ENCODE measurements at regions not wholly inside any gene's neighbourhood (a gene's known extent, or its start where the extent isn't known, plus 50 kb on each side); places are given as distances from the start of the nearest gene placed in this dataset.
A peak's percentile ranks its signal among the peaks of the same experiment; 100 is the strongest.

DNA sequence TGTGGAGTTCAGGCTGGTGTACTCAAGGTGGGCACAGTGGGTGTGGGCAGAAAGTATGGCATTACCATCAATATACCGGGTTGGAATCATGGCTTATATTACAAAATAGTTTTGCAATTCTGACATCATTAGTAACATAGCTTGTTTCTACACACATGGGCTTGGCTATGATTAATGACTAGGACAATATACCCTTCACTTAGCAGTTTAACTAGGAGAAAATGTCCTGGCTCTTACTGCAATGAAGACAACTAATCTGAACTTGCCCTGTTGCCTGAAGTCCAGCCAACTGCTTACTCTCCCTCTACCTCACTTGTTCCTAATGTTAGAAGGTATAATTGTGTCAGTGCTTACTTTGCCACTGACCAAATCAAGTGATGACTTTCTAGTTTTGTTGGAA lies 612.5 kb downstream of the EFNA5 start:
- TF ChIP-seq CBX3 (IDR thresholded peaks at IDR 0.05; ENCODE audit: low read depth): no peak
- TF ChIP-seq EGR1 (IDR thresholded peaks at IDR 0.05; ENCODE audit: low read depth): no peak
- Histone ChIP-seq H3K4me2 (ENCODE audit: low read length) (no peak overlapping the region), H3K9ac (ENCODE audit: low read length) (no peak overlapping the region), H3K27ac (ENCODE audit: low read depth, low read length) (no peak overlapping the region), H3K9me3 (ENCODE audit: control insufficient read depth in 1 of 2, insufficient read depth in 1 of 2, low read depth in 1 of 2, low read length in 2 of 2) (no peaks in the 10 kb centered on the region), H2AFZ (ENCODE audit: low read depth, low read length, poor library complexity, severe bottlenecking) (no peak overlapping the region), H3K4me1 (ENCODE audit: control insufficient read depth in 1 of 2, insufficient read depth in 2 of 2, low read length in 2 of 2) (no peaks in the 10 kb centered on the region), H3K27me3 (ENCODE audit: insufficient read depth, low read length) (no peaks in the 10 kb centered on the region), H3K9me2 (ENCODE audit: insufficient read depth) (no peaks in the 10 kb centered on the region), H3K4me3 (replicated peaks in 1 of 2; ENCODE audit: low read depth in 1 of 2, low read length in 2 of 2) (no peak overlapping the region), H3K36me3 (ENCODE audit: control insufficient read depth in 1 of 2, insufficient read depth in 2 of 2, low read length in 2 of 2) (no peaks in the 10 kb centered on the region), H4K20me1 (ENCODE audit: insufficient read depth) (no peaks in the 10 kb centered on the region), H3K79me2 (ENCODE audit: insufficient read depth, low read length) (no peaks in the 10 kb centered on the region)
- ATAC-seq: no peak
- no peak for DNase-seq (ENCODE audit: low read depth, low spot score)
- ChIA-PET POLR2A (no interaction called here), RAD21 (ENCODE audit: low non-redundant PET in 1 of 2, low total read pairs in 2 of 2, uncharacterized antibody in 2 of 2, unreplicated experiment in 2 of 2) (no interaction called here), CTCF (no interaction called here)
- intact Hi-C loops (cut with micrococcal nuclease): no loop called here
- BruUV-seq (replicated peaks): no TSS peak

DNA sequence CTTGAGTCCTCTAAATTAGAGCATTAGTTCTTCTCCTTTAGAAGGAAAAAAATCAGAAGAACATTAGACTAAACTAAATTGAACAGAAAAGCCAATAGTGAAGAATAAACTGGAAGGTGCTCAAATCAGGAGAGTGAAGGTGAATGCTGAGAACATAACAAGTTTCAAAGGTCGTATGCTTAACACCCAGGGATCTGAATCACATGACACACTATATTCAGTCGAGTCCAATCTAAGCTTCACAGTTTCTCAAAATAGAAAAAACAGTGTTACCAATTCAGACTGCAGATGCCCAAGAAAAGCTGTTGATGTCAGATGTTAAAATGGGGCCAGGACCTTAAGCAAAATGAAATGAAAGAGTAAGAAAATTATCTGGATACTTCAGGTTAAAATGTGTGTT lies 614.5 kb downstream of the EFNA5 start:
- H3K9ac ChIP-seq (ENCODE audit: low read length): no peak overlapping the region
- H3K9me2 ChIP-seq (ENCODE audit: insufficient read depth): no peaks in the 10 kb centered on the region
- no peaks in the 10 kb centered on the region for H3K27me3 ChIP-seq (ENCODE audit: insufficient read depth, low read length)
- no peaks in the 10 kb centered on the region for H3K79me2 ChIP-seq (ENCODE audit: insufficient read depth, low read length)
- peak overlapping the region; percentile 39 for H2AFZ ChIP-seq (ENCODE audit: low read depth, low read length, poor library complexity, severe bottlenecking)
- no peak overlapping the region for H3K27ac ChIP-seq (ENCODE audit: low read depth, low read length)
- H3K4me2 ChIP-seq (ENCODE audit: low read length): no peak overlapping the region
- ChIA-PET POLR2A (no interaction called here), CTCF (no interaction called here), RAD21 (ENCODE audit: low non-redundant PET in 1 of 2, low total read pairs in 2 of 2, uncharacterized antibody in 2 of 2, unreplicated experiment in 2 of 2) (no interaction called here)
- BruUV-seq (replicated peaks): no TSS peak
- no peak overlapping the region for H3K4me3 ChIP-seq (replicated peaks in 1 of 2; ENCODE audit: low read depth in 1 of 2, low read length in 2 of 2)
- no peaks in the 10 kb centered on the region for H4K20me1 ChIP-seq (ENCODE audit: insufficient read depth)
- intact Hi-C loops (cut with micrococcal nuclease): no loop called here
- DNase-seq (ENCODE audit: low read depth, low spot score): no peak
- no peaks in the 10 kb centered on the region for H3K9me3 ChIP-seq (ENCODE audit: control insufficient read depth in 1 of 2, insufficient read depth in 1 of 2, low read depth in 1 of 2, low read length in 2 of 2)
- no peak for ATAC-seq
- TF ChIP-seq MAX (IDR thresholded peaks at IDR 0.05) (no peak), EZH2 (IDR thresholded peaks at IDR 0.05) (no peak), YY1 (IDR thresholded peaks at IDR 0.05; ENCODE audit: extremely low read depth, insufficient replicate concordance, low read depth, low read length) (no peak), FOSL1 (IDR thresholded peaks at IDR 0.05; ENCODE audit: low read depth) (no peak), JUND (IDR thresholded peaks at IDR 0.05) (no peak), CBX3 (IDR thresholded peaks at IDR 0.05; ENCODE audit: low read depth) (no peak), ATF3 (IDR thresholded peaks at IDR 0.05) (no peak)
- TF ChIP-seq, protein P1, sequence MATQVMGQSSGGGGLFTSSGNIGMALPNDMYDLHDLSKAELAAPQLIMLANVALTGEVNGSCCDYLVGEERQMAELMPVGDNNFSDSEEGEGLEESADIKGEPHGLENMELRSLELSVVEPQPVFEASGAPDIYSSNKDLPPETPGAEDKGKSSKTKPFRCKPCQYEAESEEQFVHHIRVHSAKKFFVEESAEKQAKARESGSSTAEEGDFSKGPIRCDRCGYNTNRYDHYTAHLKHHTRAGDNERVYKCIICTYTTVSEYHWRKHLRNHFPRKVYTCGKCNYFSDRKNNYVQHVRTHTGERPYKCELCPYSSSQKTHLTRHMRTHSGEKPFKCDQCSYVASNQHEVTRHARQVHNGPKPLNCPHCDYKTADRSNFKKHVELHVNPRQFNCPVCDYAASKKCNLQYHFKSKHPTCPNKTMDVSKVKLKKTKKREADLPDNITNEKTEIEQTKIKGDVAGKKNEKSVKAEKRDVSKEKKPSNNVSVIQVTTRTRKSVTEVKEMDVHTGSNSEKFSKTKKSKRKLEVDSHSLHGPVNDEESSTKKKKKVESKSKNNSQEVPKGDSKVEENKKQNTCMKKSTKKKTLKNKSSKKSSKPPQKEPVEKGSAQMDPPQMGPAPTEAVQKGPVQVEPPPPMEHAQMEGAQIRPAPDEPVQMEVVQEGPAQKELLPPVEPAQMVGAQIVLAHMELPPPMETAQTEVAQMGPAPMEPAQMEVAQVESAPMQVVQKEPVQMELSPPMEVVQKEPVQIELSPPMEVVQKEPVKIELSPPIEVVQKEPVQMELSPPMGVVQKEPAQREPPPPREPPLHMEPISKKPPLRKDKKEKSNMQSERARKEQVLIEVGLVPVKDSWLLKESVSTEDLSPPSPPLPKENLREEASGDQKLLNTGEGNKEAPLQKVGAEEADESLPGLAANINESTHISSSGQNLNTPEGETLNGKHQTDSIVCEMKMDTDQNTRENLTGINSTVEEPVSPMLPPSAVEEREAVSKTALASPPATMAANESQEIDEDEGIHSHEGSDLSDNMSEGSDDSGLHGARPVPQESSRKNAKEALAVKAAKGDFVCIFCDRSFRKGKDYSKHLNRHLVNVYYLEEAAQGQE (IDR thresholded peaks at IDR 0.05; ENCODE audit: low read depth): no peak
- TF ChIP-seq, protein P2, sequence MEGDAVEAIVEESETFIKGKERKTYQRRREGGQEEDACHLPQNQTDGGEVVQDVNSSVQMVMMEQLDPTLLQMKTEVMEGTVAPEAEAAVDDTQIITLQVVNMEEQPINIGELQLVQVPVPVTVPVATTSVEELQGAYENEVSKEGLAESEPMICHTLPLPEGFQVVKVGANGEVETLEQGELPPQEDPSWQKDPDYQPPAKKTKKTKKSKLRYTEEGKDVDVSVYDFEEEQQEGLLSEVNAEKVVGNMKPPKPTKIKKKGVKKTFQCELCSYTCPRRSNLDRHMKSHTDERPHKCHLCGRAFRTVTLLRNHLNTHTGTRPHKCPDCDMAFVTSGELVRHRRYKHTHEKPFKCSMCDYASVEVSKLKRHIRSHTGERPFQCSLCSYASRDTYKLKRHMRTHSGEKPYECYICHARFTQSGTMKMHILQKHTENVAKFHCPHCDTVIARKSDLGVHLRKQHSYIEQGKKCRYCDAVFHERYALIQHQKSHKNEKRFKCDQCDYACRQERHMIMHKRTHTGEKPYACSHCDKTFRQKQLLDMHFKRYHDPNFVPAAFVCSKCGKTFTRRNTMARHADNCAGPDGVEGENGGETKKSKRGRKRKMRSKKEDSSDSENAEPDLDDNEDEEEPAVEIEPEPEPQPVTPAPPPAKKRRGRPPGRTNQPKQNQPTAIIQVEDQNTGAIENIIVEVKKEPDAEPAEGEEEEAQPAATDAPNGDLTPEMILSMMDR (IDR thresholded peaks at IDR 0.05 in 2 of 3, conservative IDR thresholded peaks at IDR 0.05 in 1 of 3; ENCODE audit: borderline replicate concordance in 1 of 3, insufficient read depth in 1 of 3, low read depth in 2 of 3, low read length in 2 of 3): no peak
- H3K36me3 ChIP-seq (ENCODE audit: control insufficient read depth in 1 of 2, insufficient read depth in 2 of 2, low read length in 2 of 2): no peaks in the 10 kb centered on the region
- H3K4me1 ChIP-seq (ENCODE audit: control insufficient read depth in 1 of 2, insufficient read depth in 2 of 2, low read length in 2 of 2): no peaks in the 10 kb centered on the region

Data from HCT116 (cell line).